Neural progenitor cell (in vitro differentiated cells): ENCODE measurements at regions not wholly inside any gene's neighbourhood (a gene's known extent, or its start where the extent isn't known, plus 50 kb on each side); places are given as distances from the start of the nearest gene placed in this dataset.

Experiments used
- DNase-seq: peaks from one replicate; pipeline ENCODE4 v3.0.0-alpha.2; 2016; ENCODE audit warnings: low spot score
- H2AFZ ChIP-seq: fragments of 200-600 bp; sonication (generic); replicated peaks from 2 replicates; pipeline ENCODE4 v1.6.1; 2016; ENCODE audit warnings: antibody characterized with exemption
- H3F3A ChIP-seq: fragments of 200-600 bp; sonication (generic); 2 replicates; pipeline ENCODE4 v1.6.1; 2016; ENCODE audit warnings: antibody characterized with exemption, low read depth
- H3K27ac ChIP-seq: fragments of 200-600 bp; sonication (generic); 2 replicates; pipeline ENCODE4 v1.5.1; 2016; ENCODE audit warnings: mild to moderate bottlenecking
- H3K27me3 ChIP-seq: fragments of 200-600 bp; sonication (generic); 2 replicates; pipeline ENCODE4 v1.6.1; 2016; ENCODE audit warnings: mild to moderate bottlenecking, moderate library complexity
- H3K36me3 ChIP-seq: fragments of 200-600 bp; sonication (generic); 2 replicates; pipeline ENCODE4 v1.5.1; 2016
- H3K4me1 ChIP-seq: fragments of 200-600 bp; sonication (generic); 2 replicates; pipeline ENCODE4 v1.6.1; 2016; ENCODE audit warnings: mixed run types
- H3K4me2 ChIP-seq: fragments of 200-600 bp; sonication (generic); 2 replicates; pipeline ENCODE4 v1.6.1; 2016
- H3K4me3 ChIP-seq: fragments of 200-600 bp; sonication (generic); 2 replicates; pipeline ENCODE4 v1.5.1; 2016
- H3K79me2 ChIP-seq: fragments of 200-600 bp; sonication (generic); 2 replicates; pipeline ENCODE4 v1.6.1; 2016; ENCODE audit warnings: low read depth
- H3K9ac ChIP-seq: fragments of 200-600 bp; sonication (generic); 2 replicates; pipeline ENCODE4 v1.6.1; 2016
- H3K9me3 ChIP-seq: fragments of 200-600 bp; sonication (generic); 2 replicates; pipeline ENCODE4 v1.5.1; 2016; ENCODE audit warnings: low read depth
- H4K20me1 ChIP-seq: fragments of 200-600 bp; sonication (generic); 2 replicates; pipeline ENCODE4 v1.6.1; 2016; ENCODE audit warnings: low read depth
- H3K27ac Mint-ChIP-seq: 3 replicates; pipeline ENCODE4 v1.8.0; 2021; ENCODE audit warnings: mixed read lengths
- H3K27me3 Mint-ChIP-seq: 2 replicates; pipeline ENCODE4 v1.8.0; 2022; ENCODE audit warnings: low read depth, mild to moderate bottlenecking, inconsistent platforms, moderate library complexity, mixed read lengths; ENCODE audit not compliant: insufficient read depth
- H3K36me3 Mint-ChIP-seq: 3 replicates; pipeline ENCODE4 v1.8.0; 2021; ENCODE audit warnings: mixed read lengths
- H3K4me1 Mint-ChIP-seq: 3 replicates; pipeline ENCODE4 v1.8.0; 2021; ENCODE audit warnings: mixed read lengths
- H3K4me3 Mint-ChIP-seq: 3 replicates; pipeline ENCODE4 v1.8.0; 2021; ENCODE audit warnings: mild to moderate bottlenecking, moderate library complexity, mixed read lengths
- H3K9me3 Mint-ChIP-seq: 3 replicates; pipeline ENCODE4 v1.8.0; 2020; ENCODE audit warnings: mixed read lengths
- EZH2 ChIP-seq: fragments of 200-600 bp; sonication (generic); IDR thresholded peaks from 2 replicates; pipeline ENCODE4 v1.6.1; 2017; ENCODE audit warnings: antibody characterized with exemption, mild to moderate bottlenecking, moderate library complexity
- EZH2phosphoT487 ChIP-seq: fragments of 200-600 bp; sonication (generic); IDR thresholded peaks from 2 replicates; pipeline ENCODE4 v1.6.1; 2017; ENCODE audit warnings: antibody characterized with exemption
- TF ChIP-seq, protein P1 (sequence below): fragments of 200-600 bp; sonication (generic); IDR thresholded peaks from 2 replicates; pipeline ENCODE4 v1.5.1; 2017; ENCODE audit warnings: antibody characterized with exemption, mild to moderate bottlenecking

GRCh38 chr4:135594521-135594920 lies 1392.9 kb upstream of the PABPC4L start:
- Mint-ChIP-seq H3K9me3 (peaks cover 11% of the 10 kb centered on the region), H3K4me3 (no peak overlapping the region)
- H4K20me1 ChIP-seq: no peaks in the 10 kb centered on the region

GRCh38 chr4:135575041-135575440 lies 1373.5 kb upstream of the PABPC4L start:
- no peak overlapping the region for H3K4me2 ChIP-seq
- H3K9me3 Mint-ChIP-seq: no peaks in the 10 kb centered on the region
- no peaks in the 10 kb centered on the region for H3K9me3 ChIP-seq
- H2AFZ ChIP-seq: no peak overlapping the region
- no peak overlapping the region for H3K4me3 Mint-ChIP-seq
- no peaks in the 10 kb centered on the region for H4K20me1 ChIP-seq
- no peaks in the 10 kb centered on the region for H3K4me1 ChIP-seq
- no peaks in the 10 kb centered on the region for H3K36me3 Mint-ChIP-seq
- no peak for TF ChIP-seq EZH2
- TF ChIP-seq EZH2phosphoT487: no peak
- TF ChIP-seq, protein P1, sequence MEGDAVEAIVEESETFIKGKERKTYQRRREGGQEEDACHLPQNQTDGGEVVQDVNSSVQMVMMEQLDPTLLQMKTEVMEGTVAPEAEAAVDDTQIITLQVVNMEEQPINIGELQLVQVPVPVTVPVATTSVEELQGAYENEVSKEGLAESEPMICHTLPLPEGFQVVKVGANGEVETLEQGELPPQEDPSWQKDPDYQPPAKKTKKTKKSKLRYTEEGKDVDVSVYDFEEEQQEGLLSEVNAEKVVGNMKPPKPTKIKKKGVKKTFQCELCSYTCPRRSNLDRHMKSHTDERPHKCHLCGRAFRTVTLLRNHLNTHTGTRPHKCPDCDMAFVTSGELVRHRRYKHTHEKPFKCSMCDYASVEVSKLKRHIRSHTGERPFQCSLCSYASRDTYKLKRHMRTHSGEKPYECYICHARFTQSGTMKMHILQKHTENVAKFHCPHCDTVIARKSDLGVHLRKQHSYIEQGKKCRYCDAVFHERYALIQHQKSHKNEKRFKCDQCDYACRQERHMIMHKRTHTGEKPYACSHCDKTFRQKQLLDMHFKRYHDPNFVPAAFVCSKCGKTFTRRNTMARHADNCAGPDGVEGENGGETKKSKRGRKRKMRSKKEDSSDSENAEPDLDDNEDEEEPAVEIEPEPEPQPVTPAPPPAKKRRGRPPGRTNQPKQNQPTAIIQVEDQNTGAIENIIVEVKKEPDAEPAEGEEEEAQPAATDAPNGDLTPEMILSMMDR: no peak
- H3F3A ChIP-seq: no peaks in the 10 kb centered on the region
- no peak overlapping the region for H3K4me3 ChIP-seq
- H3K36me3 ChIP-seq: no peaks in the 10 kb centered on the region
- no peak for DNase-seq
- no peaks in the 10 kb centered on the region for H3K27me3 ChIP-seq
- no peaks in the 10 kb centered on the region for H3K79me2 ChIP-seq
- H3K9ac ChIP-seq: no peak overlapping the region
- peaks cover 4% of the 10 kb centered on the region for H3K4me1 Mint-ChIP-seq
- H3K27ac ChIP-seq: no peak overlapping the region
- H3K27me3 Mint-ChIP-seq: no peaks in the 10 kb centered on the region
- H3K27ac Mint-ChIP-seq: no peak overlapping the region

More at GRCh38 chr4:135594521-135594920, 1392.9 kb upstream of the PABPC4L start:
- no peak for TF ChIP-seq EZH2phosphoT487
- TF ChIP-seq, protein P1: no peak
- no peak for TF ChIP-seq EZH2
- H3K4me3 ChIP-seq: no peak overlapping the region
- DNase-seq: no peak
- no peaks in the 10 kb centered on the region for H3F3A ChIP-seq
- Mint-ChIP-seq H3K27ac (no peak overlapping the region), H3K27me3 (peaks cover 3% of the 10 kb centered on the region), H3K4me1 (no peaks in the 10 kb centered on the region), H3K36me3 (no peaks in the 10 kb centered on the region)
- H3K27ac ChIP-seq: no peak overlapping the region
- H3K9me3 ChIP-seq: no peaks in the 10 kb centered on the region
- no peaks in the 10 kb centered on the region for H3K4me1 ChIP-seq
- no peak overlapping the region for H3K9ac ChIP-seq
- H3K79me2 ChIP-seq: no peaks in the 10 kb centered on the region
- peaks cover under 1% of the 10 kb centered on the region for H3K36me3 ChIP-seq
- no peak overlapping the region for H2AFZ ChIP-seq
- H3K4me2 ChIP-seq: no peak overlapping the region
- H3K27me3 ChIP-seq: no peaks in the 10 kb centered on the region

DNA sequence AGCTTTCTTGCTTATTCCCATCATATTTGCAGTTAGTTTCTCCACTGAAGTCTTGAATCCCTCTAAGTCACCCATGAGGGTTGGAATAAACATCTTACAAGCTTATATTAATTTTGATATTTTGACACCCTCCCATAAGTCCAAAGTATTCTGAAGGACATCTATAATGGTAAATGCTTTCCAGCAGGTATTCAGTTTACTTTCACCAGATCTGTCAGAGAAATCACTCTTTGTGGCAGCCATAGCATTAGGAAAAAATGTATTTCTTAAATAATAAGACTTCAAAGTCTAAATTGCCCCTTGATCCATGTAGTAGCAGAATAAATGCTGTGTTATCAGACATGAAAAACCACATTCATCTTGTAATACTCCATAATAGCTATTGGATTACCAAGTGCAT lies 1371.7 kb upstream of the PABPC4L start:
- H3K9me3 Mint-ChIP-seq: no peaks in the 10 kb centered on the region
- no peak overlapping the region for H3K27ac Mint-ChIP-seq
- no peaks in the 10 kb centered on the region for H4K20me1 ChIP-seq
- DNase-seq: no peak
- no peaks in the 10 kb centered on the region for H3K4me1 ChIP-seq
- no peak overlapping the region for H3K9ac ChIP-seq
- H3K9me3 ChIP-seq: no peaks in the 10 kb centered on the region
- H3K27me3 ChIP-seq: no peaks in the 10 kb centered on the region
- H3K27ac ChIP-seq: no peak overlapping the region
- H2AFZ ChIP-seq: no peak overlapping the region
- H3K4me1 Mint-ChIP-seq: no peaks in the 10 kb centered on the region
- no peaks in the 10 kb centered on the region for H3K79me2 ChIP-seq
- H3F3A ChIP-seq: no peaks in the 10 kb centered on the region
- H3K4me3 Mint-ChIP-seq: no peak overlapping the region
- no peaks in the 10 kb centered on the region for H3K36me3 ChIP-seq
- H3K4me2 ChIP-seq: no peak overlapping the region
- no peaks in the 10 kb centered on the region for H3K27me3 Mint-ChIP-seq
- no peak overlapping the region for H3K4me3 ChIP-seq
- H3K36me3 Mint-ChIP-seq: no peaks in the 10 kb centered on the region
- no peak for TF ChIP-seq EZH2phosphoT487

GRCh38 chr4:135564090-135564489 lies 1362.5 kb upstream of the PABPC4L start:
- DNase-seq: no peak
- no peak overlapping the region for H3K9ac ChIP-seq
- H3K36me3 ChIP-seq: no peaks in the 10 kb centered on the region
- no peaks in the 10 kb centered on the region for H3K4me1 Mint-ChIP-seq
- no peaks in the 10 kb centered on the region for H3K4me1 ChIP-seq
- no peaks in the 10 kb centered on the region for H3K36me3 Mint-ChIP-seq
- no peak overlapping the region for H3K4me3 Mint-ChIP-seq
- no peak overlapping the region for H2AFZ ChIP-seq
- no peaks in the 10 kb centered on the region for H3K79me2 ChIP-seq
- H3K27ac ChIP-seq: no peak overlapping the region
- no peaks in the 10 kb centered on the region for H3F3A ChIP-seq
- no peaks in the 10 kb centered on the region for H3K27me3 Mint-ChIP-seq
- H3K27me3 ChIP-seq: no peaks in the 10 kb centered on the region
- H4K20me1 ChIP-seq: no peaks in the 10 kb centered on the region
- no peak overlapping the region for H3K4me3 ChIP-seq
- H3K9me3 Mint-ChIP-seq: no peaks in the 10 kb centered on the region
- H3K4me2 ChIP-seq: no peak overlapping the region
- TF ChIP-seq EZH2 (no peak), EZH2phosphoT487 (no peak)
- TF ChIP-seq, protein P1: no peak
- no peak overlapping the region for H3K27ac Mint-ChIP-seq
- no peaks in the 10 kb centered on the region for H3K9me3 ChIP-seq
